HCT116 (cell line): ENCODE measurements at regions not wholly inside any gene's neighbourhood (a gene's known extent, or its start where the extent isn't known, plus 50 kb on each side); places are given as distances from the start of the nearest gene placed in this dataset.

Experiments used
- ATAC-seq: fragments of 200-7000 bp; cut with Tn5 transposase; 2 replicates; pipeline ENCODE4 v1.9.1; 2020; ENCODE audit warnings: mild to moderate bottlenecking, moderate library complexity
- BruUV-seq: library from RNA; stranded (reverse); fragments of 400-500 nt; replicated peaks from 2 replicates; lab custom pipeline; 2021; lab: Mats Ljungman, UMichigan
- CTCF ChIA-PET: fragments of 300-600 bp; sonication (Branson Sonifier 250); formaldehyde crosslinking; loops from one replicate; lab custom pipeline; 2021; ENCODE audit warnings: antibody characterized with exemption; lab: Charles Lee
- POLR2A ChIA-PET: fragments of 300-600, 350-600 bp; sonication (Branson Sonifier 250); formaldehyde crosslinking; loops from one replicate; lab custom pipeline; 2021; ENCODE audit warnings: antibody characterized with exemption; lab: Charles Lee
- RAD21 ChIA-PET, 2 experiments: fragments of 300-600 bp; sonication (Branson Sonifier 250); formaldehyde crosslinking; loops; one replicate each; lab custom pipeline; 2023; ENCODE audit warnings: low total read pairs in 2 of 2; ENCODE audit not compliant: uncharacterized antibody in 2 of 2, unreplicated experiment in 2 of 2, low non-redundant PET in 1 of 2; lab: Charles Lee
- DNase-seq: peaks from one replicate; pipeline ENCODE4 v3.0.0-alpha.2; 2010; ENCODE audit warnings: low read depth, low spot score
- H2AFZ ChIP-seq: fragments of 200-600 bp; shearing (Covaris generic), sonication (generic); 2 replicates; pipeline ENCODE4 v1.6.1; 2017; ENCODE audit warnings: low read depth, mixed run types, mixed read lengths, antibody characterized with exemption, low read length; ENCODE audit not compliant: poor library complexity, severe bottlenecking
- H3K27ac ChIP-seq: 2 replicates; pipeline ENCODE4 v1.5.1; 2012; ENCODE audit warnings: low read depth, low read length
- H3K27me3 ChIP-seq: fragments of 200-600 bp; sonication (generic); 2 replicates; pipeline ENCODE4 v1.6.1; 2016; ENCODE audit warnings: mixed run types, low read length, mixed read lengths; ENCODE audit not compliant: insufficient read depth
- H3K36me3 ChIP-seq, 2 experiments: fragments of 200-500 bp in 1 of 2; fragments of 200-600 bp in 1 of 2; sonication (Bioruptor generic) in 1 of 2; sonication (generic) in 1 of 2; 2 replicates each; pipeline versions ENCODE4 v1.5.1 to v1.6.1; 2014 to 2016; ENCODE audit warnings: low read length in 2 of 2, inconsistent platforms in 1 of 2, mixed read lengths in 1 of 2, mixed run types in 1 of 2; ENCODE audit not compliant: insufficient read depth in 2 of 2, control insufficient read depth in 1 of 2
- H3K4me1 ChIP-seq, 2 experiments: fragments of 200-600 bp in 1 of 2; sonication (generic) in 1 of 2; 2 replicates each; pipeline versions ENCODE4 v1.5.1 to v1.6.1; 2012 to 2017; ENCODE audit warnings: low read length in 2 of 2, inconsistent platforms in 1 of 2, mild to moderate bottlenecking in 1 of 2, mixed read lengths in 1 of 2, mixed run types in 1 of 2, moderate library complexity in 1 of 2; ENCODE audit not compliant: insufficient read depth in 2 of 2, control insufficient read depth in 1 of 2
- H3K4me2 ChIP-seq: fragments of 200-600 bp; sonication (generic); 2 replicates; pipeline ENCODE4 v1.6.1; 2017; ENCODE audit warnings: mixed run types, low read length, mixed read lengths
- H3K4me3 ChIP-seq, 2 experiments: fragments of 200-600 bp in 1 of 2; sonication (generic) in 1 of 2; replicated peaks in 1 of 2; 2 replicates each; pipeline ENCODE4 v1.5.1; 2011 to 2016; ENCODE audit warnings: low read length in 2 of 2, control low read depth in 1 of 2, low read depth in 1 of 2, mild to moderate bottlenecking in 1 of 2, mixed read lengths in 1 of 2, mixed run types in 1 of 2
- H3K79me2 ChIP-seq: fragments of 200-600 bp; sonication (generic); 2 replicates; pipeline ENCODE4 v1.6.1; 2017; ENCODE audit warnings: mild to moderate bottlenecking, mixed run types, low read length, moderate library complexity, mixed read lengths; ENCODE audit not compliant: insufficient read depth
- H3K9ac ChIP-seq: fragments of 200-600 bp; sonication (generic); 2 replicates; pipeline ENCODE4 v1.6.1; 2016; ENCODE audit warnings: low read length, mixed read lengths
- H3K9me2 ChIP-seq: fragments of 200-600 bp; sonication (generic), shearing (Covaris generic); 2 replicates; pipeline ENCODE4 v1.6.1; 2017; ENCODE audit warnings: mixed run types, mild to moderate bottlenecking, moderate library complexity; ENCODE audit not compliant: insufficient read depth
- H3K9me3 ChIP-seq, 2 experiments: fragments of 200-500 bp in 1 of 2; fragments of 200-600 bp in 1 of 2; sonication (Bioruptor generic) in 1 of 2; sonication (generic) in 1 of 2; 2 replicates each; pipeline ENCODE4 v1.6.1; 2014 to 2017; ENCODE audit warnings: low read length in 2 of 2, mixed read lengths in 2 of 2, inconsistent platforms in 1 of 2, low read depth in 1 of 2, mild to moderate bottlenecking in 1 of 2, mixed run types in 1 of 2, moderate library complexity in 1 of 2; ENCODE audit not compliant: control insufficient read depth in 1 of 2, insufficient read depth in 1 of 2
- H4K20me1 ChIP-seq: fragments of 200-600 bp; sonication (generic), shearing (Covaris generic); 2 replicates; pipeline ENCODE4 v1.6.1; 2017; ENCODE audit warnings: mixed run types, mild to moderate bottlenecking, moderate library complexity; ENCODE audit not compliant: insufficient read depth
- CBX3 ChIP-seq: IDR thresholded peaks from 2 replicates; pipeline ENCODE4 v1.6.1; 2012; ENCODE audit warnings: low read depth
- CEBPB ChIP-seq: IDR thresholded peaks from 2 replicates; pipeline ENCODE4 v1.6.1; 2012; ENCODE audit warnings: low read depth
- EGR1 ChIP-seq: IDR thresholded peaks from 2 replicates; pipeline ENCODE4 v1.6.1; 2012; ENCODE audit warnings: low read depth
- EZH2 ChIP-seq: fragments of 200-600 bp; sonication (generic); IDR thresholded peaks from 2 replicates; pipeline ENCODE4 v1.6.1; 2017; ENCODE audit warnings: antibody characterized with exemption, mixed run types
- EZH2phosphoT487 ChIP-seq: fragments of 200-600 bp; IDR thresholded peaks from 2 replicates; pipeline ENCODE4 v1.6.1; 2018; ENCODE audit warnings: antibody characterized with exemption, borderline replicate concordance
- FOSL1 ChIP-seq: IDR thresholded peaks from 2 replicates; pipeline ENCODE4 v1.6.1; 2012; ENCODE audit warnings: low read depth
- JUND ChIP-seq: IDR thresholded peaks from 2 replicates; pipeline ENCODE4 v1.6.1; 2012
- POLR2AphosphoS5 ChIP-seq: IDR thresholded peaks from 2 replicates; pipeline ENCODE4 v1.6.1; 2011; ENCODE audit warnings: mild to moderate bottlenecking, low read depth, low read length, moderate library complexity
- RAD21 ChIP-seq: IDR thresholded peaks from 2 replicates; pipeline ENCODE4 v1.6.1; 2012; ENCODE audit warnings: low read depth, mild to moderate bottlenecking
- REST ChIP-seq: IDR thresholded peaks from 2 replicates; pipeline ENCODE4 v1.6.1; 2012; ENCODE audit warnings: low read depth
- SIN3A ChIP-seq: IDR thresholded peaks from 2 replicates; pipeline ENCODE4 v1.6.1; 2012; ENCODE audit warnings: low read depth
- SP1 ChIP-seq: IDR thresholded peaks from 2 replicates; pipeline ENCODE4 v1.6.1; 2012; ENCODE audit warnings: low read depth
- SRF ChIP-seq: IDR thresholded peaks from 2 replicates; pipeline ENCODE4 v1.6.1; 2012; ENCODE audit warnings: low read depth
- TCF7L2 ChIP-seq: IDR thresholded peaks from 2 replicates; pipeline ENCODE4 v1.7.0; 2011; ENCODE audit warnings: borderline replicate concordance, inconsistent platforms; ENCODE audit not compliant: insufficient read depth, insufficient read length; ENCODE audit errors: extremely low read depth
- YY1 ChIP-seq: IDR thresholded peaks from 2 replicates; pipeline ENCODE4 v1.6.1; 2011; ENCODE audit warnings: low read length, low read depth, moderate library complexity, mild to moderate bottlenecking; ENCODE audit not compliant: insufficient replicate concordance; ENCODE audit errors: extremely low read depth
- ZBTB33 ChIP-seq: IDR thresholded peaks from 2 replicates; pipeline ENCODE4 v1.6.1; 2011; ENCODE audit warnings: mild to moderate bottlenecking, low read length, moderate library complexity; ENCODE audit not compliant: insufficient replicate concordance; ENCODE audit errors: extremely low read depth
- ZFX ChIP-seq: fragments of 450-650 bp; IDR thresholded peaks from 2 replicates; pipeline ENCODE4 v1.6.1; 2017
- ZNF274 ChIP-seq: fragments of 200-500 bp; sonication (Bioruptor generic); IDR thresholded peaks from 2 replicates; pipeline ENCODE4 v1.6.1; 2014; ENCODE audit warnings: mild to moderate bottlenecking, low read depth, low read length, inconsistent platforms
- intact Hi-C: fragments of 100-400 bp; cut with micrococcal nuclease; formaldehyde crosslinking; loops from 2 replicates; pipeline ENCODE4 v1.10.0; 2022
- TF ChIP-seq, protein P1 (sequence below): IDR thresholded peaks from 2 replicates; pipeline ENCODE4 v1.6.1; 2012
- TF ChIP-seq, protein P2 (sequence below): IDR thresholded peaks from 2 replicates; pipeline ENCODE4 v1.6.1; 2012

DNA sequence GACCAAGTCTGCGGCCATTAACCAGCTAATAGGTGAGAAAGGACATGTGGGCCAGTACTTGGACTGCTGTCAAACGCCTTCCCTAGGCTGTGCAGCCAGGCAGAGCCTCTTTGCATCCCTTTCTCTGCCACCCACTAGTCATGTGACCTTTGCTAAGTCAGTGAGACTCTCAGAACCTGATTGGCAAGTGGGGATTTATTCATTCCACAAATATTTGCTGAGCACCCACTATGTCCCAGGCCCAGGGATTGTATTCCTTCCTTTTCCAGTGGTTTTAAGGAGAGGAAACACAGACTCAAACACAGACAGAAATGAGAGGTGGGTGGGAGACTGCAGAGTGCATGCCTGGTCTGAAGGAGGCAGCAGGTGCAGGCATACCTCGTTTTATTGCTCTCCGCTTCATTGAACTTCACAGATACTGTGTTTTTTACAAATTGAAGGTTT lies 71.6 kb upstream of the GALNT10 start:
- Histone ChIP-seq H3K27ac (no peak overlapping the region), H4K20me1 (no peaks in the 10 kb centered on the region), H3K4me1 (peaks cover 3 to 6% of the 10 kb centered on the region in 2 experiments; a peak in 3 of 4 replicates), H3K27me3 (peaks cover 3% of the 10 kb centered on the region), H2AFZ (no peak overlapping the region), H3K36me3 (no peaks in the 10 kb centered on the region), H3K9me2 (no peaks in the 10 kb centered on the region), H3K9me3 (no peaks in the 10 kb centered on the region), H3K4me2 (no peak overlapping the region), H3K79me2 (no peaks in the 10 kb centered on the region), H3K4me3 (no peak overlapping the region), H3K9ac (no peak overlapping the region)
- ATAC-seq = peak; percentile 52; the same call in 1 of the 2 replicates
- CTCF ChIA-PET = no interaction called here
- no peak for DNase-seq
- POLR2A ChIA-PET = no interaction called here
- BruUV-seq = no TSS peak
- RAD21 ChIA-PET = no interaction called here
- TF ChIP-seq, protein P1, sequence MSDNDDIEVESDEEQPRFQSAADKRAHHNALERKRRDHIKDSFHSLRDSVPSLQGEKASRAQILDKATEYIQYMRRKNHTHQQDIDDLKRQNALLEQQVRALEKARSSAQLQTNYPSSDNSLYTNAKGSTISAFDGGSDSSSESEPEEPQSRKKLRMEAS = no peak
- TF ChIP-seq RAD21 = no peak
- no peak for TF ChIP-seq FOSL1
- TF ChIP-seq JUND = no peak
- no peak for TF ChIP-seq EZH2phosphoT487
- TF ChIP-seq, protein P2, sequence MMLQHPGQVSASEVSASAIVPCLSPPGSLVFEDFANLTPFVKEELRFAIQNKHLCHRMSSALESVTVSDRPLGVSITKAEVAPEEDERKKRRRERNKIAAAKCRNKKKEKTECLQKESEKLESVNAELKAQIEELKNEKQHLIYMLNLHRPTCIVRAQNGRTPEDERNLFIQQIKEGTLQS = no peak
- no peak for TF ChIP-seq SRF
- TF ChIP-seq CBX3 = no peak
- TF ChIP-seq SP1 = no peak
- no peak for TF ChIP-seq SIN3A
- TF ChIP-seq ZFX = no peak
- TF ChIP-seq REST = no peak
- no peak for TF ChIP-seq TCF7L2
- no peak for TF ChIP-seq YY1
- TF ChIP-seq POLR2AphosphoS5 = no peak
- TF ChIP-seq EGR1 = no peak
- no peak for TF ChIP-seq ZNF274
- no peak for TF ChIP-seq EZH2
- no peak for TF ChIP-seq CEBPB
- TF ChIP-seq ZBTB33 = no peak
- intact Hi-C loops = no loop called here
